Prostate gland (tissue), 2 donors: ENCODE measurements at regions not wholly inside any gene's neighbourhood (a gene's known extent, or its start where the extent isn't known, plus 50 kb on each side); places are given as distances from the start of the nearest gene placed in this dataset.

Experiments
- DNase-seq: peaks from one replicate; pipeline ENCODE4 v3.0.0-alpha.2; 2019; ENCODE audit warnings: low spot score
- H3K27ac ChIP-seq, 2 donors: fragments of 200-600 bp; sonication (generic); 2 replicates each; pipeline ENCODE4 v1.5.1; 2017 to 2019
- H3K27me3 ChIP-seq: fragments of 200-600 bp; sonication (generic); replicated peaks from 2 replicates; pipeline ENCODE4 v1.5.1; 2019; ENCODE audit not compliant: insufficient read depth
- H3K36me3 ChIP-seq, 2 donors: fragments of 200-600 bp; sonication (generic); 1 replicate in 1 of 2; 2 replicates in 1 of 2; pipeline versions ENCODE4 v1.5.1 to v1.8.1; 2017 to 2019
- H3K4me1 ChIP-seq: fragments of 200-600 bp; sonication (generic); replicated peaks from 2 replicates; pipeline ENCODE4 v1.5.1; 2019
- H3K4me3 ChIP-seq, 2 donors: fragments of 200-600 bp; sonication (generic); 2 replicates each; pipeline ENCODE4 v1.5.1; 2017 to 2019
- H3K9me3 ChIP-seq: fragments of 200-600 bp; sonication (generic); 2 replicates; pipeline ENCODE4 v1.5.1; 2017
- POLR2A ChIP-seq: fragments of 450-650 bp; IDR thresholded peaks from one replicate; pipeline ENCODE4 v1.6.1; 2016; ENCODE audit warnings: antibody characterized with exemption, mild to moderate bottlenecking
- POLR2AphosphoS5 ChIP-seq: sonication (generic); formaldehyde crosslinking; IDR thresholded peaks from one replicate; pipeline ENCODE4 v1.6.1; 2017; ENCODE audit warnings: antibody characterized with exemption
- WGBS: methylation state at CpG from one replicate; pipeline ENCODE4 v1.1.5; 2018; 5-methylcytosine and 5-hydroxymethylcytosine counted together
- intact Hi-C: fragments of 100-400 bp; cut with DNase I; formaldehyde crosslinking; loops from one replicate; pipeline ENCODE4 v1.14.2; 2022
- TF ChIP-seq, protein P1 (sequence below), 4 experiments: fragments of 200-600 bp in 2 of 4; fragments of 450-650 bp in 2 of 4; sonication (generic) in 2 of 4; IDR thresholded peaks; 1 replicate in 3 of 4; 2 replicates in 1 of 4; pipeline ENCODE4 v1.5.1; 2016 to 2019; ENCODE audit warnings: antibody characterized with exemption in 4 of 4, mild to moderate bottlenecking in 2 of 4, moderate library complexity in 2 of 4

DNA sequence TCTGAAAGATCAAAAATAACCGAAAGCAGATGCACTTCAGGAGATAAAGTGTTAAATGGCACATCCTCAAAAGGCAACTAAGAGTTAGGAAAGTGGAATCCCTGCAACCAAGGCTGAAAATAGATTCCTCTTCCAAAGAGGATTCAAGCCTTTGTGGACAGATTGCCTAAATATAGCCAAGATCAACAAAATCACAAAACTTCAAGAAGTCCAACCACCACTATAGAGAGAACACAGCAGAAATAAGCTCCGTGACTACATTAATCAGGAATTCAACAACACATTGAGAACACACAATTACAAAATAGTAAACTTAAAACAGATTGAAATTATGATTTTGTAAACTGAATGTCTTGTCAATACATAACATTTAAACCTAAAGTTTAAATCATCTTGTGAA is 165.7 kb downstream of the LNPK start:
- intact Hi-C loops, result no loop called here
- WGBS, result 78% methylated on average over 2 of the region's 2 CpGs
- no peak for TF ChIP-seq POLR2A
- TF ChIP-seq, protein P1, sequence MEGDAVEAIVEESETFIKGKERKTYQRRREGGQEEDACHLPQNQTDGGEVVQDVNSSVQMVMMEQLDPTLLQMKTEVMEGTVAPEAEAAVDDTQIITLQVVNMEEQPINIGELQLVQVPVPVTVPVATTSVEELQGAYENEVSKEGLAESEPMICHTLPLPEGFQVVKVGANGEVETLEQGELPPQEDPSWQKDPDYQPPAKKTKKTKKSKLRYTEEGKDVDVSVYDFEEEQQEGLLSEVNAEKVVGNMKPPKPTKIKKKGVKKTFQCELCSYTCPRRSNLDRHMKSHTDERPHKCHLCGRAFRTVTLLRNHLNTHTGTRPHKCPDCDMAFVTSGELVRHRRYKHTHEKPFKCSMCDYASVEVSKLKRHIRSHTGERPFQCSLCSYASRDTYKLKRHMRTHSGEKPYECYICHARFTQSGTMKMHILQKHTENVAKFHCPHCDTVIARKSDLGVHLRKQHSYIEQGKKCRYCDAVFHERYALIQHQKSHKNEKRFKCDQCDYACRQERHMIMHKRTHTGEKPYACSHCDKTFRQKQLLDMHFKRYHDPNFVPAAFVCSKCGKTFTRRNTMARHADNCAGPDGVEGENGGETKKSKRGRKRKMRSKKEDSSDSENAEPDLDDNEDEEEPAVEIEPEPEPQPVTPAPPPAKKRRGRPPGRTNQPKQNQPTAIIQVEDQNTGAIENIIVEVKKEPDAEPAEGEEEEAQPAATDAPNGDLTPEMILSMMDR (IDR thresholded peaks at IDR 0.05), result no peak
- TF ChIP-seq POLR2AphosphoS5, result no peak

DNA sequence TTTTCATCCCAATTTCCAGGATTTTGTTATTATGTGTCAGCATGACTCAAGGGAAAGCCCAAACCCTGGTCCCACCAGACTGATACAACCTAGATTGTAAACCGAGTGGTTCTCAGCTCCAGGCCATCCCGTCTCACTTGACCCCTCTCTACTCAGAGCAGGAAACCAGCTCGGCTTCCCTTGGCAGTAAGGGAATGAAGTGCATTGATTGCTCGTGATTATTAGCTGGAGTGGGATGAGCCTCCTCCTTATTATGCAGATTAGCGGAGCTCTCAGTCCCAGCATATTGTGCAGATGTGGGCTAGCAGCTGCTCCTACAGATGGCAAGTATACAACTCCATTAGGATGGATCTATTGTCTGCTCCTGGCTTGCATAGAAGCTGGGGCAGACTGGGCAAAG is 167.6 kb downstream of the LNPK start:
- no peaks in the 10 kb centered on the region for H3K27me3 ChIP-seq
- TF ChIP-seq POLR2A (no peak), POLR2AphosphoS5 (no peak)
- TF ChIP-seq, protein P1 (IDR thresholded peaks at IDR 0.05), result no peak
- no peak overlapping the region for H3K27ac ChIP-seq
- H3K9me3 ChIP-seq, result no peaks in the 10 kb centered on the region
- no peaks in the 10 kb centered on the region for H3K36me3 ChIP-seq
- no peaks in the 10 kb centered on the region for H3K4me1 ChIP-seq
- WGBS, result 63% methylated on average over 5 of the region's 5 CpGs
- no peak for DNase-seq
- no peak overlapping the region for H3K4me3 ChIP-seq
- intact Hi-C loops, result no loop called here

More for the DNA sequence above, 165.7 kb downstream of the LNPK start:
- Histone ChIP-seq H3K9me3 (no peaks in the 10 kb centered on the region), H3K27me3 (no peaks in the 10 kb centered on the region), H3K4me3 (no peak overlapping the region), H3K36me3 (no peaks in the 10 kb centered on the region), H3K4me1 (no peaks in the 10 kb centered on the region), H3K27ac (no peak overlapping the region)
- DNase-seq, result no peak

DNA sequence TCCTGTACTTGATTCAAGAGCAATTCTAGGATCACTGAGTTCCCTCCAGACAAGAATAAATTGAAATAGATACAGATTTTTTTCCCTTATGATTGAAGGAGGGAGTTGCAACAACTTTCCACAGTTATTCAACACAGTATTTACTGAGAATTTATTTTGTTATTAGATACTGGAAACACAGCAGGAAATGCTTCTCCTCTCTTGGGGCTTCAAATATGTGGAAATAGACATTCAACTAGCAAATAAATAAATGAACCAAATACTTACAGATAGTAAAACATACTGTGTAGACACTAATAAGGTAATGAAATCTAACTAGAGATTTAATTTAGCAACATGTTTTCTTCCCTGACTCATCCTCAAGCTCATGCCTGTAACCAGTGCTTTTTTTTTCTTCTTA is 169.2 kb downstream of the LNPK start:
- Histone ChIP-seq H3K36me3 (no peaks in the 10 kb centered on the region), H3K27me3 (no peaks in the 10 kb centered on the region), H3K27ac (no peak overlapping the region), H3K9me3 (no peaks in the 10 kb centered on the region), H3K4me3 (no peak overlapping the region), H3K4me1 (no peaks in the 10 kb centered on the region)
- TF ChIP-seq, protein P1 (IDR thresholded peaks at IDR 0.05), result no peak
- TF ChIP-seq POLR2A, result no peak
- no peak for TF ChIP-seq POLR2AphosphoS5
- intact Hi-C loops, result no loop called here
- DNase-seq, result no peak

DNA sequence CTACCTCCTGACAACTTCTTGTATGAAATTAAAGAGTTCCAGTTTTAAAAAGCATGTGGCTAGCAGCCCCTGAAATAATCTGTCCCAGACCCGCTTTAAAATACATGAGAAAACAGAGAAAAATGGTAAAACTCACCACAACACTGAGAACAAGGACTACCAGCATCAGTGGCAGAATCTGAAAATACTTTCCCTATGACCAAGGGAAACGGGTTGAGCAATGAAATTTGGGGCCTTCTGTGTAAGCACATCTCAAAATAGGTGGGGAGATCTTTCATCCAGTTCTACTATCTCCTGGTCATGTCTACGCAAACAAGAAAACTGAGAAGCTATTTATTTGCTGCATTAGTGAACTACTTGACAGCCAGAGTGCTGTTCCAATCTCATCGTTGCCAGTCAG is 172.3 kb downstream of the LNPK start:
- WGBS, result 80% methylated on average over 4 of the region's 4 CpGs
- intact Hi-C loops, result no loop called here
- Histone ChIP-seq H3K4me3 (no peak overlapping the region), H3K4me1 (no peaks in the 10 kb centered on the region), H3K27me3 (no peaks in the 10 kb centered on the region), H3K9me3 (no peaks in the 10 kb centered on the region), H3K27ac (no peak overlapping the region), H3K36me3 (no peaks in the 10 kb centered on the region)
- TF ChIP-seq, protein P1 (IDR thresholded peaks at IDR 0.05), result no peak
- TF ChIP-seq POLR2A (no peak), POLR2AphosphoS5 (no peak)
- no peak for DNase-seq

DNA sequence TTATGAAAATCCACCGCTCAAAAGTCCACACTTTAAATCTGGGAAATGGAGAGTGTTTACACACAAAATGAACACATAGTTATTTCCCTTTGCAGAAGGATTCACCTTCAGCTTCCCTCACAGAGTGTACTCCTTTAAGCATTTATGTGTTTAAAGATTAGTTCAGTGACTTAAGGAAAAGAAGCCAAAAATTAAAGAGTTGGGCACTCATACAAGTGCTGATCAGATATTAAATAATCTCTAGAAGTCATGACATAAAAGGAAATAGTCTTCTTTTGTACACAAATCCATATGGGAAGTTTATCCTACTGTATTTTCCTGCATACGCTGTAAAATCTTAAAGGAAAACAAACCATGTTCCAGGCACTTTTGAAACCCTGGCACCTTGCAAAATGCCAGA is 174.2 kb downstream of the LNPK start:
- Histone ChIP-seq H3K9me3 (no peaks in the 10 kb centered on the region), H3K27ac (no peak overlapping the region), H3K27me3 (no peaks in the 10 kb centered on the region), H3K36me3 (no peaks in the 10 kb centered on the region), H3K4me3 (no peak overlapping the region), H3K4me1 (no peaks in the 10 kb centered on the region)
- 40% methylated on average over 2 of the region's 2 CpGs for WGBS
- no peak for DNase-seq
- intact Hi-C loops, result no loop called here
- TF ChIP-seq POLR2A (no peak), POLR2AphosphoS5 (no peak)
- TF ChIP-seq, protein P1 (IDR thresholded peaks at IDR 0.05), result no peak
